ENCODE measurements at regions not wholly inside any gene's neighbourhood (a gene's known extent, or its start where the extent isn't known, plus 50 kb on each side); places are given as distances from the start of the nearest gene placed in this dataset.

- peak in 1 of 2 donors; percentile 33 for DNase-seq
Observed at GRCh38 chr4:174120446-174121295, 162.8 kb downstream of the FBXO8 start.

- DNase-seq: no peak
Observed at GRCh38 chr4:174119830-174120229, 163.6 kb downstream of the FBXO8 start.

DNA sequence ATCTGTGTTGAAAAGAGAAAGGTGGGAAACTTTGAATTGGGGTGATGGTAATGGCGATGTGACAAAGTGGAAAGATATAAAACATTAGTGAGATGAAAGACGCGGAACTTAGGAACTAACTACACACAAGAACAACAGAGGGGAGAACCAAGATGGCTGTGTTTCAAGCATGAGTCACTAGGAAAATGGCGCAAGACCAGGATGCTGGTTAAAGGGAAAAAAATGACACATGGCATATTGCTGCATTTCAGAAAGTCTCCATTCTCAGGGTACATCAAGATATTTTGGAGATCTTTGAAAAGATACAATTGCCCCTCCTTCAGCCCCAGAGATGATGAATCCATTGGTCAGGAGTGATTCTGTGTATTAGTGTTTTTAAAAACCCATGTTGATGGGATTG is 164.4 kb downstream of the FBXO8 start:
- DNase-seq: no peak

DNA sequence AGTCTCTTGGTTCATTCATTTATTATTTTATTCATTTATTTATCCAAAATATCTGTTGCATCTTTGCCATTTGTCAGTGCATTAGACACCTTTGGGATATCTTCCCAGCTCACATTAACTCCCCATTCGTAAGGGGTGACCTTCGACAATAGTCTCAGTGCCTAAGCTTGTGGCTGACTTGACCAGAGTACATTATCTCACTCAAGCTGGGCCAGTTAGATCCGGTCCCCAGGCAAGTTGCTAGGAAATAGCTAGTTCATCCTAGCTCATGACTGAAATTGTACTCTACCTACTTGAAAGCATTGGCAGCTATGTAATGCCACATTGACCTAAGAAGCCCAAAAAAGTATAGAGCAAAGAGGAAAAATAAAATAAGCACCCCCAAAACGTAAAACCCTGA is 165.3 kb downstream of the FBXO8 start:
- DNase-seq: no peak

DNA sequence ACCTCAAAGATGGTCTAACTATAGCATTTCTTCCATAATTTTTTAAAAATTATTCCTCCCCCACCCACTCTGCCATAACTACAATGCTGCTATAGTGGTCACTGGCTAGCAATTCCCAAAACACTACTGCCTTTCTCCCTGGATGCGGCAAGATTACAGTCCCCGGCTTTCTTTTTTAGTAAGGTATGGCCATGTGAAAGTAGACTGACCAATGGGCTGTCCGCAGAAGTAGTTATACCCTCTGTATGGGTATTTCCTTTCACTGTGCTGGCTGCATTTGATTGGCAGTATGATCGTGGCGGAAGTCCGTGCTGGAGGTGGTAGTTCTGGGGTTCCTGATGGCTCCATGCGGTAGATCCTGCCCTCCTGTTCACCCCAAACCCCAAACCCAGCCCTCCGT is 166.0 kb downstream of the FBXO8 start:
- no peak for DNase-seq

GRCh38 chr4:174116021-174116420 is 167.4 kb downstream of the FBXO8 start:
- DNase-seq: no peak

DNA sequence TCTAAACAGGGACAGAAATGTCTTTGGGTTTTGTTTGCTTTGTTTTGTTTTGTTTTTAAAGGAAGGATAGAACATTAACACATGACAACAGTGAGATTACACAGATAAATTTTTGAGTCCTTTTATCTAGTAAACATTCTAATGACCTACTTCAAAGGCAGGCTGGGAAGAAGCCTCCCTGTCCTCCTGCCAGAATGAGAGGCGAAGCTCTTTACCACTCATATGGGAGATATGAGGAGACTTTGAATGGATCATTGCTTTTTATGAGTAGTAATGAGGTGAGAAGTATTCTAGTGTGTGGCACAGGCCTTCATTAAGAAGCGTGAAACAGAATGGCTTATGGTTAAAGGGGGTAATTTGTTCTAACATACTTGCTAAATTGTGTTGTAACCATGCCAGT is 172.0 kb downstream of the FBXO8 start:
- DNase-seq: no peak

DNA sequence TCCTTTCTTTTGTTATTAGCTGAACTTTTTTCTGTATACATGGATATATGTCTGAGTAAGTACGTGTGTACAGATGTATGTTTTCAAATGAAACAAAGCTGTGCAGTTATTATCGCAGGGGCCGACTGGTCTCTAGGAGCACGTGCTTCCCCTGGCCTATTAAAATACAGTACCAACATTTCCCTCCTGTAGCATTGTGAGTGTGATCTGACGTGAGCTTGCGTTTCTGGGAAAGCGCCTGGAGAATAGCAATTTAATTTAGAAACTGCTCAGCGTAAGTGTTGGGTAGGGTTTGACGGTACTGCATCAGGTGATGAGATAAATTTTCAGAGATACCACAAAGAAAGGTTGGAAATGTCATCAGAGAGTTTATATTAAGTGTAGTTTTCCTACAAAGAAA is 173.3 kb downstream of the FBXO8 start:
- DNase-seq: no peak

- DNase-seq: no peak
Observed at GRCh38 chr4:174107746-174108354, 175.6 kb downstream of the FBXO8 start.

- no peak for DNase-seq
Observed at GRCh38 chr4:174105202-174105601, 178.3 kb downstream of the FBXO8 start.

GRCh38 chr4:174100910-174101309 is 182.6 kb downstream of the FBXO8 start:
- DNase-seq: no peak

DNA sequence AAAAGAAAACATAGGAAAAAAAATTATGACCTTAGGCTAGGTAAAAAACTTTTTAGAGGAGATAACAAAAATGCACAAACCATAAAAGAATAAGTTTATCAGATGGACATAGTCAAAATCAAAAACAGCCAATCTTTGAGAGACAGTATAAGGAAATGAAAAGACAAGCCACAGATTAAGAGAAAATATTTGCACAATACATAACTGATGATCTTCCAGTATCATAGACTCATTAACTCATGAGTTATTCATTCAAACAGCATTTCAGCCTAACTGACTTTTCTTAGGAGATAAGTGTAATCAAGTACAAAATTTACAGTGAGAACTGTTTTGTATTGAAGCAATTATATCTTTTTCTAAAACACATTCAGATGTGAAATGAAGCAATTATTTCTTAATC is 183.8 kb downstream of the FBXO8 start:
- no peak for DNase-seq

DNA sequence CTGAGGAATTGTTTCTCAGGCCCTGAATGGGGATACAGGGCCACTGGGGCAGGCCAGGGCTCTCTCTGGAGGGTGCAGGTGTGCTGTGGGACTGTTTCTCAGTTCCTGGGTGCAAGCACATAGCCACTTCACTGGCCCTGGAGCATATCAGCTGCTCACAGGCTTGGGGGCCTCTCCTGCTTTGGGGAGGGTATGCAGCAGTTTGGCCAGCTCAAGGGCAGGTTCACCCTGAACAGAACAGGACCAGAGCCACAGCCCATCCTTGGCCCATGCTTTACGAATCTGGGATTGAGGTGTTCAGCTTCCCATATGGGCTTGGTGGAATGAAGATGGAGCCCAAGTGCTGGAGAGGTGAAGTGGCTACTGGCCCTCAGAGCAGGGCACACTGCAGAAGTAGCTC is 186.5 kb downstream of the FBXO8 start:
- DNase-seq: no peak

DNA sequence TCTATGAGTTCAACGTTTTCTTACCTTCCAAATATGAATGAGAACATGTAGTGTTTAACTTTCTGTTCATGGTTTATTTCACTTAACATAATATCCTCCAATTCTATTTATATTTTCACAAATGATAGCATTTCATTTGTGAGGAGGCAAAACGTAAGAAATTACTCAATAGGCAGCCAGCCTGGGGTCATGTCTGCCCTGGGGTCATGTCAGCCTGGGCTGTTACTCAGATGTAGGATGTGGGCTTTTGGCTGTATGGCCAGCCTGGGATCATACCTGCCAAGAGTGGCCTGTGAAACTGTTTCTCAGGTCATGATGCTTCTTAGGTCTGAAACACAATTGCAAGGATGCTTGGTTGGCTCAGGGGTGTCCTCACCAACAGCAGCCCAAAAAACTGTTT is 187.0 kb downstream of the FBXO8 start:
- DNase-seq: no peak

- DNase-seq: no peak
Observed at GRCh38 chr4:174091130-174091529, 192.3 kb downstream of the FBXO8 start.

- no peak for DNase-seq
Observed at GRCh38 chr4:174089711-174090110, 193.8 kb downstream of the FBXO8 start.

DNA sequence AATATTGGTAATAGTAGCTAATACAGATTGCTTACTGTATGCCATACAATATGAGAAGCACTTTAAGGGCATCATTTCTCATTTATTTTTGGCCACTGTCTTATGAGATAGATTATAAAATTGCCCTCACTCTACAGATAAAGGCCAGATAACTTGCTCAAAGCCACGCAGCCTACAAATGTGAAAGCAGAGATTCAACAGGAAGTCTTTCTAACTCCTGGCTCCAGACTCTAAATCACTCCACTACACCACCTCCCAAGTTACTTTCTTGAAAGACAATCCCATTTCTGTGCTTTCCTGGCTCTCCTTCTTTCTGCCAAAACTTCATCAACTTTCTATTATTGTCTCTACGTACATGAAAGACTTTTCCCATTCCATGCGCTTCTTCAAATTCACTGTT is 194.7 kb downstream of the FBXO8 start:
- no peak for DNase-seq

DNA sequence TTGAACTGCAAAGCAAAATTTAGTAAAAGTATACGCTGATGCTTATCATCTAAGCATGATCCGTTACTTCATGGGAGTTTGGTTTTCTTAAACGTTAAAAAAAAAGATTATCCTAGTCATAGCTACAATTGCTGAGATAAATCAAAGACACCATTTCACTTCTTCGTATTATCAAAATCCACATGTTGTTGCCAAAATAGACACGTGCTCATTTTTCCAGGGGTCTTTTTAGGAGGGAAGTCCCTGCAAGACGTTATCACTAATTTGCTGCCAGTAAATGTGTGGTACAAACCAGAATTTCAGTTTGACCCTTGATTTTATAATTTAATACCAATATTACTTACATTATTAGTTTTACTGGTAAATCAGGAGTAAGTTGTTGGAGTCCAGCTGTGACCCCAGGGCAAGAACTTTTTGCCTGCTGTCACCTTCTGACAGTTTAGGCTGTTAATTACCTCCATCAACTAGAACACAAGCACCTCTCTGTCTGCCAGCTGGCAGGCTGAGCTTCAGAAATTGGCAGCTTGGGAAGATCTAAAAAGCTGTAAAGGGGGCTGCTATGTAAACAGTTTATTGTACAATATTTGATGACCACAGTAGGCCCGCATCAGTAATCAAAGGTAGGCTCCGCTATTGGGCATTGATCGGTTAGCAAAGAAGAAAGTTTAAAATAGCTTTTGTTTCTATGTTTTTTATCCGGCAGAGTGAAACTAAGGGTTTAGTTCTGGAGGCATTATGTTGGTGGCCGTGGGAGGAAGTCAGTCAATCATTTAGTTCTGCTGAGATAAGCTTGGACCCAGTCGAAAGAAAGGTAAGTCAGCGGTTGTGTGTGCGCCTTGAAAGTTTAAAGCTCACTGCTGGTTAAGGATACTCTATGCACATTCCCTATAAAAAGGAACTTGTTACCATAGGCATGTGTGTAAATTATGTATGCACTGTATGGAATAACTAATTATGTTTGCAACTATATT is 196.4 kb downstream of the FBXO8 start:
- DNase-seq: no peak

DNA sequence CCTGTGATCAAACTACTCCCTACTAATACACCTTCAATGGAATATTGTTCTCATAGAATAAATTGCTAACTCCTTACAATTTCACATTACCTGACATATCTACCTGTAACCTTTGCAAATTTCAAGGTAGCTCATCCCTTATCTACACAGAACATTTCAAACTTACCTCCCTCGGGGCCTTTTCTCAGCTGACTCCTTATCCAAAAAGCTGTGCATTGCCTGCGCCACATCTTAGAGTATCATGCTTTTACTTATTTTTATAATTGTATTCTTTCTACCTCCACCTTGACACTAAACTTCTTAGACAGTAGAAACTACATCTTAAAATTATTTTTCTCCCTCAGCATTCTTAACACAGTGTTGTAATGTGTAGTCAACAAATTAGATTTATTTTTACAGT is 198.5 kb downstream of the FBXO8 start:
- DNase-seq: no peak

GRCh38 chr4:174084542-174084941 is 198.9 kb downstream of the FBXO8 start:
- DNase-seq: no peak

- DNase-seq: no peak
Observed at GRCh38 chr4:174080361-174080760, 203.1 kb downstream of the FBXO8 start.

GRCh38 chr4:174071595-174071994 is 211.9 kb downstream of the FBXO8 start:
- no peak for DNase-seq

DNA sequence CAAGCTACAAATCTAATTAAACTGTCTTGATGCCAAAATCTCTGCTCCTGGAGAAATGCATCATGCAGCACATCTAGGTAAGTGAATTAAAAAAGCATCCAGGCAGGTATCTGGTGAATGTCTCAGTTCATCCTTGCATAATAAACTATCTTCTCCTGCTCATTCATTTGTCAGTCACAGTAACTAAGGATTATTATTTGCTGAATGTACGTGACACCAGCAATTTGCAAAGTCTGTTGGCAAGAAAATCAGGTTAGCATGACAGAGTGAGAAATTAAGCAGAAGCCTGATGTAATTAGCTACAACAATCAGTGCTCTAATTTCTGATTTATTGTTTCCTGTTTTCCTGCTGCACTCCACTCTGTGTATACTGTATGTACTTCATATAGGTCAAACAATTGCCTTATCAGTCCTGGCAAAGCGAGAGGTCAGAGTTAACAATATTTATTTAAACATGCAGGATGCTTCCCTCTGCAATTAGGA is 213.6 kb downstream of the FBXO8 start:
- DNase-seq: no peak

All from CD4-positive, alpha-beta T cell treated with Interferon alpha-2 for 1 hour (primary cell).